Neural cell (in vitro differentiated cells): ENCODE measurements at regions not wholly inside any gene's neighbourhood (a gene's known extent, or its start where the extent isn't known, plus 50 kb on each side); places are given as distances from the start of the nearest gene placed in this dataset.

ENCODE experiments used
- H2AFZ ChIP-seq: fragments of 200-600, 300-800 bp; sonication (generic), shearing (Covaris generic); 2 replicates; pipeline ENCODE4 v1.6.0; 2014; ENCODE audit warnings: low read depth, mild to moderate bottlenecking, antibody characterized with exemption, low read length, moderate library complexity
- H3F3A ChIP-seq: fragments of 200-600 bp; shearing (Covaris generic); 2 replicates; pipeline ENCODE4 v1.6.1; 2016; ENCODE audit warnings: mild to moderate bottlenecking, moderate library complexity, mixed read lengths, antibody characterized with exemption, low read length; ENCODE audit not compliant: insufficient read depth, poor library complexity, severe bottlenecking
- H3K27ac ChIP-seq: fragments of 200-600, 300-800 bp; sonication (generic), shearing (Covaris generic); 2 replicates; pipeline ENCODE4 v1.5.1; 2014; ENCODE audit warnings: mild to moderate bottlenecking, low read length, moderate library complexity
- H3K27me3 ChIP-seq: fragments of 300-800, 200-600 bp; sonication (generic), shearing (Covaris generic); 2 replicates; pipeline ENCODE4 v1.6.0; 2014; ENCODE audit warnings: mild to moderate bottlenecking, low read depth, low read length, moderate library complexity; ENCODE audit not compliant: insufficient read depth
- H3K36me3 ChIP-seq: fragments of 300-800, 200-600 bp; sonication (generic), shearing (Covaris generic); 2 replicates; pipeline ENCODE4 v1.5.1; 2014; ENCODE audit warnings: mild to moderate bottlenecking, antibody characterized with exemption, low read length, moderate library complexity; ENCODE audit not compliant: insufficient read depth
- H3K4me2 ChIP-seq: fragments of 300-800, 200-600 bp; sonication (generic), shearing (Covaris generic); 2 replicates; pipeline ENCODE4 v1.6.0; 2014; ENCODE audit warnings: mild to moderate bottlenecking, low read length
- H3K4me3 ChIP-seq: fragments of 300-800, 200-600 bp; sonication (generic), shearing (Covaris generic); 2 replicates; pipeline ENCODE4 v1.5.1; 2014; ENCODE audit warnings: mild to moderate bottlenecking, low read length, moderate library complexity
- H3K79me2 ChIP-seq: fragments of 200-600 bp; shearing (Covaris generic); replicated peaks from 2 replicates; pipeline ENCODE4 v1.6.0; 2014; ENCODE audit warnings: mild to moderate bottlenecking, low read length, moderate library complexity; ENCODE audit not compliant: insufficient read depth
- H3K9ac ChIP-seq: fragments of 300-800, 200-600 bp; sonication (generic), shearing (Covaris generic); 2 replicates; pipeline ENCODE4 v1.6.1; 2016; ENCODE audit warnings: mild to moderate bottlenecking, low read length, mixed read lengths
- H3K9me2 ChIP-seq: fragments of 200-600 bp; shearing (Covaris generic); 2 replicates; pipeline ENCODE4 v1.6.1; 2016; ENCODE audit warnings: mild to moderate bottlenecking, low read length, mixed read lengths; ENCODE audit not compliant: insufficient read depth
- H3K9me3 ChIP-seq: fragments of 200-600, 300-800 bp; sonication (generic), shearing (Covaris generic); 2 replicates; pipeline ENCODE4 v1.6.1; 2016; ENCODE audit warnings: mild to moderate bottlenecking, mixed run types, low read length, moderate library complexity, mixed read lengths
- H4K20me1 ChIP-seq: fragments of 200-600 bp; shearing (Covaris generic); 2 replicates; pipeline ENCODE4 v1.6.1; 2016; ENCODE audit warnings: mild to moderate bottlenecking, mixed run types; ENCODE audit not compliant: insufficient read depth
- EP300 ChIP-seq: fragments of 450-650 bp; conservative IDR thresholded peaks from 2 replicates; pipeline ENCODE4 v1.6.1; 2014; ENCODE audit warnings: antibody characterized with exemption, mild to moderate bottlenecking, moderate library complexity; ENCODE audit not compliant: poor library complexity, severe bottlenecking
- EZH2 ChIP-seq: fragments of 200-600, 300-800 bp; shearing (Covaris generic), sonication (generic); IDR thresholded peaks from 2 replicates; pipeline ENCODE4 v1.6.1; 2014; ENCODE audit warnings: antibody characterized with exemption, low read length, borderline replicate concordance, mild to moderate bottlenecking; ENCODE audit not compliant: insufficient read depth, poor library complexity, severe bottlenecking
- MXI1 ChIP-seq: fragments of 450-650 bp; conservative IDR thresholded peaks from 2 replicates; pipeline ENCODE4 v1.6.1; 2014; ENCODE audit warnings: antibody characterized with exemption, mild to moderate bottlenecking; ENCODE audit not compliant: poor library complexity, severe bottlenecking
- POLR2AphosphoS5 ChIP-seq: IDR thresholded peaks from 2 replicates; pipeline ENCODE4 v1.6.1; 2012
- RAD21 ChIP-seq: fragments of 450-650 bp; conservative IDR thresholded peaks from 2 replicates; pipeline ENCODE4 v1.6.1; 2014; ENCODE audit warnings: antibody characterized with exemption, mild to moderate bottlenecking, moderate library complexity
- SMC3 ChIP-seq: fragments of 450-650 bp; conservative IDR thresholded peaks from 2 replicates; pipeline ENCODE4 v1.6.1; 2014; ENCODE audit warnings: antibody characterized with exemption, mild to moderate bottlenecking, moderate library complexity; ENCODE audit not compliant: poor library complexity
- TAF1 ChIP-seq: IDR thresholded peaks from 2 replicates; pipeline ENCODE4 v1.6.1; 2012; ENCODE audit warnings: low read depth
- TF ChIP-seq, protein P1 (sequence below): fragments of 450-650 bp; IDR thresholded peaks from 2 replicates; pipeline ENCODE4 v1.5.1; 2014; ENCODE audit warnings: antibody characterized with exemption, mild to moderate bottlenecking, moderate library complexity; ENCODE audit not compliant: poor library complexity, severe bottlenecking
- TF ChIP-seq, protein P2 (sequence below): IDR thresholded peaks from 2 replicates; pipeline ENCODE4 v1.6.1; 2012; ENCODE audit warnings: borderline replicate concordance

DNA sequence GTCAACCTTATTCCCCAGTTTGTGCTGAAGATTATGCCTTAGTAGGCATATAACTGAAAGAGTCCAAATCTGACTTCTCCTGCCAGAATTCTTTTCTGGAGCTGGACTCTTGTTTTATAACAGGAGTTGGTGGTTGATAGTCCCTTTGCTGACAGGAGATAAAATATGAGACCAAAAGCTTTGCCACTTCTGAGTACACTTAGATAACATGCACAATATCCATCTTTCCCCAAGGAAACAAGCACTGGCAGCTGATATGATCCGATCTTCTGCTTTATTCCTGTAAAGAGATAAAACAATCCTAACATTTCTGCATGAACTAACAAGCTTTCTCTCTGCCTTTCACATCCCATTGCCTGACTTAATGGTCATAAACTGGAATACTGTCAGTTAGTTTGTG is 1265.4 kb upstream of the ADGRB3 start:
- H3K4me3 ChIP-seq = no peak overlapping the region
- no peaks in the 10 kb centered on the region for H3K27me3 ChIP-seq
- no peak overlapping the region for H2AFZ ChIP-seq
- no peaks in the 10 kb centered on the region for H4K20me1 ChIP-seq
- H3K36me3 ChIP-seq = no peaks in the 10 kb centered on the region
- H3K9me2 ChIP-seq = no peaks in the 10 kb centered on the region
- no peaks in the 10 kb centered on the region for H3F3A ChIP-seq
- no peaks in the 10 kb centered on the region for H3K79me2 ChIP-seq
- H3K4me2 ChIP-seq = no peak overlapping the region
- H3K9me3 ChIP-seq = no peaks in the 10 kb centered on the region
- no peak overlapping the region for H3K27ac ChIP-seq
- TF ChIP-seq, protein P1, sequence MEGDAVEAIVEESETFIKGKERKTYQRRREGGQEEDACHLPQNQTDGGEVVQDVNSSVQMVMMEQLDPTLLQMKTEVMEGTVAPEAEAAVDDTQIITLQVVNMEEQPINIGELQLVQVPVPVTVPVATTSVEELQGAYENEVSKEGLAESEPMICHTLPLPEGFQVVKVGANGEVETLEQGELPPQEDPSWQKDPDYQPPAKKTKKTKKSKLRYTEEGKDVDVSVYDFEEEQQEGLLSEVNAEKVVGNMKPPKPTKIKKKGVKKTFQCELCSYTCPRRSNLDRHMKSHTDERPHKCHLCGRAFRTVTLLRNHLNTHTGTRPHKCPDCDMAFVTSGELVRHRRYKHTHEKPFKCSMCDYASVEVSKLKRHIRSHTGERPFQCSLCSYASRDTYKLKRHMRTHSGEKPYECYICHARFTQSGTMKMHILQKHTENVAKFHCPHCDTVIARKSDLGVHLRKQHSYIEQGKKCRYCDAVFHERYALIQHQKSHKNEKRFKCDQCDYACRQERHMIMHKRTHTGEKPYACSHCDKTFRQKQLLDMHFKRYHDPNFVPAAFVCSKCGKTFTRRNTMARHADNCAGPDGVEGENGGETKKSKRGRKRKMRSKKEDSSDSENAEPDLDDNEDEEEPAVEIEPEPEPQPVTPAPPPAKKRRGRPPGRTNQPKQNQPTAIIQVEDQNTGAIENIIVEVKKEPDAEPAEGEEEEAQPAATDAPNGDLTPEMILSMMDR = no peak
- no peak for TF ChIP-seq MXI1
- TF ChIP-seq EZH2 = no peak
- TF ChIP-seq, protein P2, sequence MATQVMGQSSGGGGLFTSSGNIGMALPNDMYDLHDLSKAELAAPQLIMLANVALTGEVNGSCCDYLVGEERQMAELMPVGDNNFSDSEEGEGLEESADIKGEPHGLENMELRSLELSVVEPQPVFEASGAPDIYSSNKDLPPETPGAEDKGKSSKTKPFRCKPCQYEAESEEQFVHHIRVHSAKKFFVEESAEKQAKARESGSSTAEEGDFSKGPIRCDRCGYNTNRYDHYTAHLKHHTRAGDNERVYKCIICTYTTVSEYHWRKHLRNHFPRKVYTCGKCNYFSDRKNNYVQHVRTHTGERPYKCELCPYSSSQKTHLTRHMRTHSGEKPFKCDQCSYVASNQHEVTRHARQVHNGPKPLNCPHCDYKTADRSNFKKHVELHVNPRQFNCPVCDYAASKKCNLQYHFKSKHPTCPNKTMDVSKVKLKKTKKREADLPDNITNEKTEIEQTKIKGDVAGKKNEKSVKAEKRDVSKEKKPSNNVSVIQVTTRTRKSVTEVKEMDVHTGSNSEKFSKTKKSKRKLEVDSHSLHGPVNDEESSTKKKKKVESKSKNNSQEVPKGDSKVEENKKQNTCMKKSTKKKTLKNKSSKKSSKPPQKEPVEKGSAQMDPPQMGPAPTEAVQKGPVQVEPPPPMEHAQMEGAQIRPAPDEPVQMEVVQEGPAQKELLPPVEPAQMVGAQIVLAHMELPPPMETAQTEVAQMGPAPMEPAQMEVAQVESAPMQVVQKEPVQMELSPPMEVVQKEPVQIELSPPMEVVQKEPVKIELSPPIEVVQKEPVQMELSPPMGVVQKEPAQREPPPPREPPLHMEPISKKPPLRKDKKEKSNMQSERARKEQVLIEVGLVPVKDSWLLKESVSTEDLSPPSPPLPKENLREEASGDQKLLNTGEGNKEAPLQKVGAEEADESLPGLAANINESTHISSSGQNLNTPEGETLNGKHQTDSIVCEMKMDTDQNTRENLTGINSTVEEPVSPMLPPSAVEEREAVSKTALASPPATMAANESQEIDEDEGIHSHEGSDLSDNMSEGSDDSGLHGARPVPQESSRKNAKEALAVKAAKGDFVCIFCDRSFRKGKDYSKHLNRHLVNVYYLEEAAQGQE = no peak
- no peak for TF ChIP-seq EP300
- no peak for TF ChIP-seq TAF1
- no peak for TF ChIP-seq SMC3
- TF ChIP-seq POLR2AphosphoS5 = no peak
- TF ChIP-seq RAD21 = no peak
- no peak overlapping the region for H3K9ac ChIP-seq

DNA sequence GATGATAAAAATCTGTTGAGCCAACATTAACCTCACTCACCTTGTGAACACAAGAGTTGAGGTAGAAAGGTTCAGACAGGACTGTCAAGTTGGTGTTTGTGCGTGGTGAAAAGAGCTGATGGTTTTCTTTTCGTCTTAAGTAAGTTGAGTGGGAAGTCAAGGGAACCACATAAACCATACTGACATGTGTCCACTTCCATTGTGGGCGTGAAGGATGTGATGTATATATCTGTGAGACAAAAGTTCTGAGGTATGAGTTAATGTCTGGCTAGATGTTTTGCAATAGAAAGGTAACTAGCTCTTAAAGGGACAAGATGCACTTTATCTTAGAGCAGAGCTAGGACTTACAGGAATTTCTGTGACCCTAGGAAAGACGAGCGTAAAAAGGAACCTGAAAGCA is 1272.1 kb upstream of the ADGRB3 start:
- Histone ChIP-seq H3K4me2 (no peak overlapping the region), H3K9ac (no peak overlapping the region), H3K79me2 (no peaks in the 10 kb centered on the region), H2AFZ (no peak overlapping the region), H3K27ac (no peak overlapping the region), H3K9me2 (no peaks in the 10 kb centered on the region), H3K9me3 (no peaks in the 10 kb centered on the region), H3K27me3 (no peaks in the 10 kb centered on the region), H4K20me1 (no peaks in the 10 kb centered on the region), H3F3A (no peaks in the 10 kb centered on the region), H3K36me3 (no peaks in the 10 kb centered on the region), H3K4me3 (no peak overlapping the region)
- no peak for TF ChIP-seq MXI1

DNA sequence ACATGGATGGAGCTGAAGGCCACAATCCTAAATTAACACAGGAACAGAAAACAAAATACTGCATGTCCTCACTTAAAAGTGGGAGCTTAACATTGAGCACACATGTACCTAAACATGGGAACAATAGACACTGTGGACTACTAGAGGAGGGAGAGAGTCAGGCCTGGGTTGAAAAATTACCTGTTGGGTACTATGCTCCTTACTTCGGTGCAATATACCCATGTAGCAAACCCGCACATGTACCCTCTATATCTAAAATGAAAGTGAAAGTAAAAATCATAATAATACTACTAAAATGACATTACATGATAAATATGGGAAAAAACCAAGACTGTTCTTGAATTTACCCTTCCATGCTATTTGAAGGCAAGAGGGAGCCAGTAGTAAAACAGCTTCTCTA is 1273.8 kb upstream of the ADGRB3 start:
- H3K27ac ChIP-seq = no peak overlapping the region
- no peaks in the 10 kb centered on the region for H3K9me3 ChIP-seq
- H4K20me1 ChIP-seq = no peaks in the 10 kb centered on the region
- H2AFZ ChIP-seq = no peak overlapping the region
- H3K79me2 ChIP-seq = no peaks in the 10 kb centered on the region
- H3K9me2 ChIP-seq = no peaks in the 10 kb centered on the region
- no peak overlapping the region for H3K4me3 ChIP-seq
- H3K36me3 ChIP-seq = no peaks in the 10 kb centered on the region
- H3K4me2 ChIP-seq = no peak overlapping the region
- TF ChIP-seq, protein P1 = no peak
- TF ChIP-seq EP300 (no peak), RAD21 (no peak), MXI1 (no peak), EZH2 (no peak), POLR2AphosphoS5 (no peak), SMC3 (no peak), TAF1 (no peak)
- TF ChIP-seq, protein P2 = no peak
- no peaks in the 10 kb centered on the region for H3F3A ChIP-seq
- H3K9ac ChIP-seq = no peak overlapping the region
- no peaks in the 10 kb centered on the region for H3K27me3 ChIP-seq
